ENCODE measurements at regions not wholly inside any gene's neighbourhood (a gene's known extent, or its start where the extent isn't known, plus 50 kb on each side); places are given as distances from the start of the nearest gene placed in this dataset.

DNA sequence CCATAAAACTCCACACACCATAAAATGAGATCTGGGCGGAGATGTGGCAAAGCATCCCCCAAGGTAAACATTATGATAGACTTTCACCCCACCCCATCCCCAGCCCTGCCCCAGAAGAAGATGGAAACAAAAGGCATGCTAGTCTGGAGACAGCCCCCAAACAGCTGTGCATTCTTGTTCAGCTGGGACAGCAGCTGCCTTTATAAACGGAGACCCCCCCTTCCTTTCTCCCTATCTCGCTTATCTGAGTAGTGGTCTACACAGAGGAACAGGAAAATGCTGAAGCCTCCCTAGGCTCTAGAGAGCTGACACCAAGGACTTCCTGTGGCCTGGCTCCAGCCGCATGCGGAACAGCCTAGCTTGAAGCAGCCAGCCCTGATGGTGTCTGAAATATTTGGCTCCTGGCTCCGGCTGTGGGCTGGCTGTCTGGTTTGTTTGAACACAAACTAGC lies 190.3 kb upstream of the ANKFN1 start:
- TF ChIP-seq, protein P1, sequence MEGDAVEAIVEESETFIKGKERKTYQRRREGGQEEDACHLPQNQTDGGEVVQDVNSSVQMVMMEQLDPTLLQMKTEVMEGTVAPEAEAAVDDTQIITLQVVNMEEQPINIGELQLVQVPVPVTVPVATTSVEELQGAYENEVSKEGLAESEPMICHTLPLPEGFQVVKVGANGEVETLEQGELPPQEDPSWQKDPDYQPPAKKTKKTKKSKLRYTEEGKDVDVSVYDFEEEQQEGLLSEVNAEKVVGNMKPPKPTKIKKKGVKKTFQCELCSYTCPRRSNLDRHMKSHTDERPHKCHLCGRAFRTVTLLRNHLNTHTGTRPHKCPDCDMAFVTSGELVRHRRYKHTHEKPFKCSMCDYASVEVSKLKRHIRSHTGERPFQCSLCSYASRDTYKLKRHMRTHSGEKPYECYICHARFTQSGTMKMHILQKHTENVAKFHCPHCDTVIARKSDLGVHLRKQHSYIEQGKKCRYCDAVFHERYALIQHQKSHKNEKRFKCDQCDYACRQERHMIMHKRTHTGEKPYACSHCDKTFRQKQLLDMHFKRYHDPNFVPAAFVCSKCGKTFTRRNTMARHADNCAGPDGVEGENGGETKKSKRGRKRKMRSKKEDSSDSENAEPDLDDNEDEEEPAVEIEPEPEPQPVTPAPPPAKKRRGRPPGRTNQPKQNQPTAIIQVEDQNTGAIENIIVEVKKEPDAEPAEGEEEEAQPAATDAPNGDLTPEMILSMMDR (IDR thresholded peaks at IDR 0.05; ENCODE audit: control insufficient read depth, extremely low read depth, insufficient read depth) = no peak
- DNase-seq (ENCODE audit: low read depth) = no peak
- H3K4me3 ChIP-seq (ENCODE audit: low read depth, low read length) = no peak overlapping the region

DNA sequence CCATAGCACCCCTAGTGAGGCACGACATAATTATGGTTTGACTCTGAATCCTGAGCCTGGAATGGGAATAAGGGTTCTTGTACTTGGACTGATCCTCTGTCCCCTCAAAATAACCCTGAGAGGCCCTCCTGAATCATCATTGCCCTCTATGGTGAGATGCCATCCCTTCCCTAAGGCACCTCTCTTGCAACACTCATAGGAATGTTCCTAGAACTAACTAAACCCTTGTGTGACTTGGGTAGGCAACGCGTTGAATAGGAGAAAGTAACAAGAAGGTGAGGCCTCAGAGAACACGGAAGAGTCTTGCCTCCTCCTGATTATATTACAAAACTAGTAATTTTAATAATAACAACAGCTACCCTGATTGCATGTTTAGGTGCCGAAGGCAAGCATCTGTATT lies 189.1 kb upstream of the ANKFN1 start:
- H3K4me3 ChIP-seq (ENCODE audit: low read depth, low read length) = no peak overlapping the region
- TF ChIP-seq, protein P1 (IDR thresholded peaks at IDR 0.05; ENCODE audit: control insufficient read depth, extremely low read depth, insufficient read depth) = no peak
- DNase-seq (ENCODE audit: low read depth) = no peak

DNA sequence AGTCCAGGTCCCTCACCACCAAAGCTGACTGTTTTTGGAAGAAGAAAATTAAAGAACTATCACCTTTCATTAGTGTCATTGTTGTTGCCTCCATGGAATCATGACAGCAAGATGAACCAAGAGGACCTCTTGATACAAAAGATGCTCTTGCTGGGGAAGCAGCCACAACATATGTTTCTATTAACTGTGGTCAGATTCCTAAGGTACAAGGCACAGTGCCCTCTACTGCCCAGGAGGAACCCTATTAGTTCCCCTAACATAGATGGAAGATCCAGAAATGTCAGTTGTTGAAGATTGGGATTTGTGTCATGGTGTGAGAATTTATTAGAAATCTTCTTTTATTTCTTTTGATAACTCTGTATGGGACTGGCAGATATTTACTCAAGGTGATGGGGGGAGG lies 188.2 kb upstream of the ANKFN1 start:
- TF ChIP-seq, protein P1 (IDR thresholded peaks at IDR 0.05; ENCODE audit: control insufficient read depth, extremely low read depth, insufficient read depth) = no peak
- DNase-seq (ENCODE audit: low read depth) = no peak
- no peak overlapping the region for H3K4me3 ChIP-seq (ENCODE audit: low read depth, low read length)

DNA sequence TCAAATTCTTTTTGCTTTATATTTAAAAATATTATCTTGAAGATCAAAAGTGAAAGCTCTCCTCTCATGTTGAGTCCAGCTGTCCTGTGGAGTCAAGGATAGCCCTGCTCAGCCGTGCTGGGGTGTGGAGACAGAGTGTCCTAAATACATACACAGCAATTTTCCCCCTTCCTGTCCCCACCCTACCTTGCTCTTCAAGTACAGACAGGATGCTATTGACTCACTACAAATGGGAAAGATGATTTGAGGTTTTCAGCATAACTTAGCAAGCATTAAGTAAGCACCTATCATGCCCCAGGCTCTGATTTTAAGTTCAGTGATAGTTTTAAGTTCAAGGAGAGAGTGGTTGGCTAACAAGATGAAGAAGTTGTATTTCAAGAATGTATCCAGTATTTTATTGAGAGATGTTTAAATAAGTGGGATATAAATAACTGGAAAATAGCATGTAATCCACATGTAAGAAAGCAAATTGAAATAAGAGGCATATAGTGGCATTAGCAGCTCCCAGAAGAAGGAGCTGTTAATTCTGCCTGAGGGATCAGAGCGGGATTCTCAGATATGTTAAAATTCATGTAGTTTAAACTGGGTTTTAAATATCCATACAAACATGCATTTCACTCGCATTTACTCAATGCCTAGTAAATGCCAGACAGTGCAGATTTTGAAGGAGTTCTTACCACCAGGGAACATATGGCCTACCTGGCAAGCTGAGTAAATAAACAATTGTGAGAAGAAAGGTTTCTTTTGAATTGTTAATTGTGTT lies 183.5 kb upstream of the ANKFN1 start:
- no peak for DNase-seq (ENCODE audit: low read depth)
- TF ChIP-seq, protein P1 (IDR thresholded peaks at IDR 0.05; ENCODE audit: control insufficient read depth, extremely low read depth, insufficient read depth) = no peak
- H3K4me3 ChIP-seq (ENCODE audit: low read depth, low read length) = no peak overlapping the region

DNA sequence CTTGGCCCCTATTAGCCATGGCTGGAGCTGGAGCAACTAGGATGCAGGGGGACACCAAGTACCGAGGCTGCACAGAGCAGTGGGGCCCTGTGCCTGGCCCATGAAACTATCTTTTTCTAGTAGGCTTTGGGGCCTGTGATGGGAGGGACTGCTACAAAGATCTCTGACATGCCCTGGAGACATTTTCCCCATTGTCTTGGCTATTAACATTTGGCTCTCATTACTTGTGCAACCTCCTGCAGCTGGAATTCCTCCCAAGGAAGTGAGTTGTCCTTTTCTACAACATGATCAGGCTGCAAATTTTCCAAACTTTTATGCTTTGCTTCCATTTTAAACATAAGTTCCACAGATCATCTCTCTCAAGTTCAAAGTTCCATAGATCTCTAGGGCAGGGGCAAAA lies 174.7 kb upstream of the ANKFN1 start:
- no peak overlapping the region for H3K4me3 ChIP-seq (ENCODE audit: low read depth, low read length)
- DNase-seq (ENCODE audit: low read depth) = no peak
- TF ChIP-seq, protein P1 (IDR thresholded peaks at IDR 0.05; ENCODE audit: control insufficient read depth, extremely low read depth, insufficient read depth) = no peak

DNA sequence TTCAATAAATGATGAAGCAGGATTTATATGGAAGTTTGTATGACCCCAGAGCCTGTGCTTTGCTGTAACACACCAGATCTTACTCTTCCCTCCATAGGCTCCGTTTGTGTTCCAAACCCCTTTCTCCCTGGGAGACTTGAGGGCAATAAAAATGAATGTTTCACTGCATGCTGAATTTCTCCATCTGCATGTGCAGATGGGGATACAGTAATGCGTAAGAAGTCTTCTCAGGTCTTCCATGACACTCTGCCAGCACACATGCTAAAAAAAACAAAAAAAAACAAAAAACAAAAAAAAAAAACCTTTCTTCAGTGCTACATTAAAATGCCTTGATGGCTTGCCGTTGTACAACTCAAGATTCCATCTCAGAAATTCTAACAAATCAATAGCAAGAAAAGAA lies 170.2 kb upstream of the ANKFN1 start:
- TF ChIP-seq, protein P1 (IDR thresholded peaks at IDR 0.05; ENCODE audit: control insufficient read depth, extremely low read depth, insufficient read depth) = no peak
- H3K4me3 ChIP-seq (ENCODE audit: low read depth, low read length) = no peak overlapping the region
- no peak for DNase-seq (ENCODE audit: low read depth)

DNA sequence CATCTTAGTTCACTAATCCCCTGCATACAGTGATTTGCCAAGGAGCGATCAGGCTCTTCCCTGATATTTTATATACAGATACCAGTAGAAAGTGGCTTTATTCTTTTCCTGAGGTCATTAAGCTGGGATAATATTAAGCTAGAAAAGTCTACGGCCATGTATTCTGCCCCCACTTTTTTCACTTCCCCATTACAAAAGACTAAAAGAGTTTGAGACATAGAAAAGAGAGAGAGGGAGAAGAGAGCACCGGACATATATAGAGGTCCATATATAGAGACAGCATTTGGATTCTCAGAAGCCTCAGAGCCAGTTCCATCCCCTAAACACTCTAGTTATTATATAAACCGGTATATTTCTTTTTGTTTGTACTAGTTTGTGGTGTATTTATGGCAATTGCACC lies 166.5 kb upstream of the ANKFN1 start:
- no peak overlapping the region for H3K4me3 ChIP-seq (ENCODE audit: low read depth, low read length)
- TF ChIP-seq, protein P1 (IDR thresholded peaks at IDR 0.05; ENCODE audit: control insufficient read depth, extremely low read depth, insufficient read depth) = no peak
- DNase-seq (ENCODE audit: low read depth) = no peak
